Activated naive CD4-positive, alpha-beta T cell treated with anti-CD3 and anti-CD28 coated beads for 36 hours (primary cell): ENCODE measurements at regions not wholly inside any gene's neighbourhood (a gene's known extent, or its start where the extent isn't known, plus 50 kb on each side); places are given as distances from the start of the nearest gene placed in this dataset.

Source experiments
- CTCF ChIA-PET: fragments of 350-600 bp; sonication (Branson Sonifier 250); formaldehyde crosslinking; loops from one replicate; lab custom pipeline; 2021; ENCODE audit warnings: antibody characterized with exemption; lab: Charles Lee
- DNase-seq: peaks from one replicate; pipeline ENCODE4 v3.0.0-alpha.2; 2020
- H3K27ac Mint-ChIP-seq: one replicate; pipeline ENCODE4 v1.8.0; 2021; ENCODE audit warnings: mild to moderate bottlenecking, mixed read lengths
- H3K27me3 Mint-ChIP-seq: one replicate; pipeline ENCODE4 v1.8.0; 2021; ENCODE audit warnings: low read depth, mixed read lengths
- H3K36me3 Mint-ChIP-seq: one replicate; pipeline ENCODE4 v1.8.0; 2021; ENCODE audit warnings: low read depth, mixed read lengths
- H3K4me1 Mint-ChIP-seq: one replicate; pipeline ENCODE4 v1.8.0; 2021; ENCODE audit warnings: low read depth, mixed read lengths
- H3K4me3 Mint-ChIP-seq: one replicate; pipeline ENCODE4 v1.8.0; 2021; ENCODE audit warnings: mild to moderate bottlenecking, moderate library complexity, mixed read lengths
- H3K9me3 Mint-ChIP-seq: one replicate; pipeline ENCODE4 v1.8.0; 2021; ENCODE audit warnings: mixed read lengths
- intact Hi-C: fragments of 100-400 bp; cut with micrococcal nuclease; formaldehyde crosslinking; loops from one replicate; pipeline ENCODE4 v1.15.1; 2023

DNA sequence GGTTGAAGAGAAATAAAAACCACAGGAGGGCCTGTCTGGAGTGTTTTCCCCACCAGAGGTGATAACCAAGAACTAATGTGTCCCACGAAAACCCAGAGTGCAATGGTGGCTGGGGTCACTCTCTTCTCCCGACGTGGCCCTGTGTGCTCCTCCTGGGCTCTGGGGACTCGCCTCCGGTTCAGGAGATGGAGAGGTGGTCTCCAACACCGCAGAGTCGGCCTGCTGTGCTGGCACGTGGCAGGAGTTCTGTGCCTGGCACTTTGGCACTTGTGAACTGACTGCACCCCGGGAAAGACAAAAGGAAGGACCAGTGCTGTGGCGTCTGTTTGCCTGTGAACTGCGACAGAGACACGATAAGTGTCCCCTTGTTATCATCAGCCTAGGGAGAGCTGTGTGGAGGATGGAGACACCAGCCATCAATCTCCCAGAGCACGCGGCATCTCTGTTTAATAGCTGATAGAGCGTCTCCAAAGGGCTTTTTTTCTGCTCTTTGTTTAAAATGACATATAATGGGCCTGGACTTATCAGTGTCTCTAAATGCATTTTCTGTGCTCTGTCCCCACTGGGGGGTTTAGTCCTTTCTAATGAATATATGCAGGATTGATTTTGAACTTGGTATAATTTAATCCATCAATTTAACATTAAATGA lies 98.3 kb downstream of the MRPL36 start:
- H3K9me3 Mint-ChIP-seq, result no peaks in the 10 kb centered on the region
- no peak overlapping the region for H3K4me3 Mint-ChIP-seq
- peaks cover 19% of the 10 kb centered on the region for H3K4me1 Mint-ChIP-seq
- DNase-seq, result no peak
- CTCF ChIA-PET, result no interaction called here
- no peaks in the 10 kb centered on the region for H3K36me3 Mint-ChIP-seq
- intact Hi-C loops, result no loop called here
- no peak overlapping the region for H3K27ac Mint-ChIP-seq
- H3K27me3 Mint-ChIP-seq, result peaks cover 13% of the 10 kb centered on the region

DNA sequence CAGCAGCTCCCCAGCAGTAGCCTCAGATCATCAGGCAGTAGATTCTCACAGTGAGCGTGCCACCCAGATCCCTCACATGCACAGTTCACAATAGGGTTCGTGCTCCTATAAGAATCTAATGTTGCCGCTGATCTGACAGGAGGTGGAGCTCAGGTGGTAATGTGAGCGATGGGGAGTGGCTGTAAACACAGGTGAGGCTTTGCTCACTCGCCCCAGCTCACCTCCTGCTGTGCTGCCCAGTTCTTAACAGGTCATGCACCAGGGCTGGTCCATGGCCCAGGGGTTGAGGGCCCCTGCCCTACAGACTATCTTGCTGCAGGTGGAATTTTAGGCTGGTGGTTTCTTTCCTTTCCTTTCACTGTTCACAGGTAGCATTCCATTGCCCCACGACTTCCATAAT lies 100.2 kb downstream of the MRPL36 start:
- H3K36me3 Mint-ChIP-seq, result no peaks in the 10 kb centered on the region
- no peak for DNase-seq
- no peak overlapping the region for H3K27ac Mint-ChIP-seq
- H3K4me1 Mint-ChIP-seq, result peaks cover 24% of the 10 kb centered on the region
- H3K4me3 Mint-ChIP-seq, result no peak overlapping the region
- CTCF ChIA-PET, result no interaction called here
- intact Hi-C loops, result loop anchor here (2.0 kb wide), 1 partner anchor 93 kb away; no protein-coding TSS in a partner anchor
- peaks cover 13% of the 10 kb centered on the region for H3K27me3 Mint-ChIP-seq
- H3K9me3 Mint-ChIP-seq, result no peaks in the 10 kb centered on the region

DNA sequence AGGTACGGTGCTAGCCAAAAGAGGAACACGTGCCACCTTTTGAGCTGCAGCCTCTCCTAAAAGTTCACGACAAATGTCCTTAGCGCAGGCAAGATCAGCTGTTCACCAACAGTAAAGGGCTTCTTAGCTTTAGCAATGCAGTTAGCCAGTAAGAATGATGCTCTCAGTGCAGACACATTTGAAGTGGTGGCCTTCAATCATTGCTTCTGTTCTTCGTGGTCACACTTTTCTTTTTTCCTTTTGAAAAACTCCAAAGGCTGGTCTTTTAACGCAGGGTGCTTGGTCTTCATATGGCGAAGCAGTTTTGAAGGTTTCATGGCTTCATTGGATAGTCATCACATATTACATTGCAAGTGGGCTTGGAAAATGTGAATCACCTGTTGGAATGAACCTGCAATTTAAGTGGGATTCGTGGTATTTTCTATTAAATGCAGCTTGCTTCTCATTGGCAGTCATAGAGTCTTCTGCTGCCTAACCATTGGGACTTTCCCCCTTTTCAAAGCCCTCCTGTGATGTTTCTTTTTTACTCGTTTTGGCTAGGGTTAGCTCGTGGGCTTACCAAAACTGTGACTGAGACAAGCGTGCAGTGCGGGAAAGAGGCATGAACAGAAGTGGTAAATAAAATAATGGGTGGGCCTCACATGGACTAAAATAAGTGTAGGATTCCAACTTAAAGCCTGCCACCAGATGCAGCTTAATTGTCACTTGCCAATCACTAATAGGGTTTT lies 100.9 kb downstream of the MRPL36 start:
- peak; percentile 60 for DNase-seq
- intact Hi-C loops, result loop anchor here (2.0 kb wide), 1 partner anchor 94 kb away; no protein-coding TSS in a partner anchor
- peak overlapping the region; percentile 23 for H3K27ac Mint-ChIP-seq
- CTCF ChIA-PET, result no interaction called here
- peaks cover 13% of the 10 kb centered on the region for H3K27me3 Mint-ChIP-seq
- H3K9me3 Mint-ChIP-seq, result no peaks in the 10 kb centered on the region
- peaks cover 24% of the 10 kb centered on the region for H3K4me1 Mint-ChIP-seq
- no peak overlapping the region for H3K4me3 Mint-ChIP-seq
- no peaks in the 10 kb centered on the region for H3K36me3 Mint-ChIP-seq

DNA sequence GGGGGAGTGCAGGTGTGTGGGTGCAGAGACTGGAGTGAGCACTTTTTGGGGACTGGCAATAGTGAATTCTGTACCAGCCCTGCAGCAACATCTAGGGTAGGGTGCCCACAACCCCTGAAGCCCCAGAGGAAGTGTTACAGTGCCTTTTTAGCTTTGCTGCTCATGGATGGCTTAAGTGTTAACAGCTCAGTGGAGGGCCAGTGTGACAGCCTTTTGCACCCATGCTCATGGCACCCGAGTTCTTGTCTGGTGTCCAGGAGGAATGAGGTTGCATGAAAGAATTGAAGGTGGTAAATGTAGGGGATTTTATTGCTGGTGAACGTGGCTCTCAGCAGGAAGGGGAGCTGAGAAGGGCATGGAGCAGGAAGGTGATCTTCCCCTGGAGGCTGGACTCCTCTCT lies 107.3 kb downstream of the MRPL36 start:
- CTCF ChIA-PET, result interaction anchor here (0.8 kb wide), 1 partner anchor 336 kb away, joined by 3 read pairs; no protein-coding TSS in a partner anchor
- Mint-ChIP-seq H3K27me3 (peaks cover 5% of the 10 kb centered on the region), H3K4me1 (peaks cover 5% of the 10 kb centered on the region), H3K36me3 (no peaks in the 10 kb centered on the region), H3K9me3 (no peaks in the 10 kb centered on the region), H3K4me3 (no peak overlapping the region), H3K27ac (no peak overlapping the region)
- DNase-seq, result no peak
- intact Hi-C loops, result no loop called here

DNA sequence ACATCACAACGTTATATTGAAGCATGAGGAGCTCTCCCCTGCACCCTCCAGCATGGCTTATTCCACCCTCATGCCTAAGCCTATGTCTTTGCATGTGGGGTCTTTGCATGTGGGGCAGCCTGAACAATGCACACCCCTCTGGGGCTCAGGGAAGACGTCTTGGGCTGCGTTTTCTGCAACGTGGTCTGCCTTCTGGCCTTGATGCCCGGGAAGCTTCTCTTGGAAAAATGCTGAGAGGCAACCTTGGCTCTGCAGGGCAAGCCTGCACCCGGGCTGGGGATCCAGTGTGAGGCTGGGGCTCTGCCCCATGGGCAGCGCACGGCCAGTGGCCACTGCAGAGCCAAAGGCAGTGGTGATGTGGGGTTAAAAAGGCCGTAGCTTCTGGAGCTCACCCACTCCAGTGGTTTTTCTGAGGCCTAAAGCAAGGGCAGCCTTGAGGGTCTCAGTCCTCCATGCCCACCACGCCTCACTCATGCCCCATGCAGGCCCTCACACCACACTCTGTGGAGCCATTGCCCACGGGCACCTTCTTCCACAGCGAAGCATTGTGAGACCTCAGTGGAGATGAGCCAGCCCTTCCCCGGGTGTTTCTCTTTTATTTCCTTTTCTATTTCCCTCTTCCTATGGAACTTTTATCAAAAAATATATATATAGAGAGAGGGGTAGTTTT lies 112.2 kb downstream of the MRPL36 start:
- intact Hi-C loops, result no loop called here
- no peaks in the 10 kb centered on the region for H3K36me3 Mint-ChIP-seq
- H3K4me3 Mint-ChIP-seq, result no peak overlapping the region
- H3K9me3 Mint-ChIP-seq, result no peaks in the 10 kb centered on the region
- peaks cover 2% of the 10 kb centered on the region for H3K27me3 Mint-ChIP-seq
- CTCF ChIA-PET, result no interaction called here
- no peak for DNase-seq
- no peaks in the 10 kb centered on the region for H3K4me1 Mint-ChIP-seq
- H3K27ac Mint-ChIP-seq, result no peak overlapping the region

DNA sequence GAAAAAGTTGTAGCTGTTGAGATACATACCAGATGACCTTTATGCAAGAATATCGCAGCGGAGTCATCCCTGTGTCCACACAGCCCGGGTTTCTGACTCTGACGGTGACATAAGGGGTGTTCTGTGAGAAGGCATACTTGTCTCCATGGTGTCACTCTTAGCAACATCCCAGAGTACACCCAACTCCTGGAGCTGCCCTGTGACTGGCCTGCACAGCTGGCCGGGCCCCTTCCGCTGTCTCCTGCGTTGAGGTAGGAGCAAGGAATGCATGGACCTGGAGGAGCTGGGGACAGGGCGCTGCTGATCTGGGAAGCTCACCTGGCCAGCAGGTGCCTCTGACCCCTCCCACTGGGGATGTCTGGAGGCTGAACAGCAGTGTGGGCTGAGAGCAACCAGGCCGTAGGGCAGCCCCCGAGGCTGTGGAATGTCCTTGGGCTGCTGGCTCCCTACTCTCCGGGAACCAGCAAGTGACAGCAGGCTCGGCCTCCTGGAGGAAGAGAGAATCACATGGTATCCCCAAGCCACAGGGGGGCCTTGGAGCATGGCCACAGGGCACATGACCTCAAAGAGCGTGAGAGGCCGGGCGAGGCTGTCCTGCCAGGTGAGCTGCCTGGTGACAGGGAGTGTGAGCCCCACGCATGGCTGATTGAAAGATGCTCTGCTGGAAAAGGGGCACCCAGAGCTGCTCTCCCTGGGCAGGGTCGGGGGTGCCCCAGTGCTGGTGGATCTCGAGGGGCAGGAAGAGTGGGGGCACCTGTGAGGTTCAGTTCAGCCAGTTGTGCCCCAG lies 113.4 kb downstream of the MRPL36 start:
- intact Hi-C loops, result no loop called here
- CTCF ChIA-PET, result no interaction called here
- no peaks in the 10 kb centered on the region for H3K9me3 Mint-ChIP-seq
- DNase-seq, result no peak
- H3K27me3 Mint-ChIP-seq, result no peaks in the 10 kb centered on the region
- H3K36me3 Mint-ChIP-seq, result no peaks in the 10 kb centered on the region
- no peak overlapping the region for H3K27ac Mint-ChIP-seq
- H3K4me1 Mint-ChIP-seq, result no peaks in the 10 kb centered on the region
- H3K4me3 Mint-ChIP-seq, result no peak overlapping the region

DNA sequence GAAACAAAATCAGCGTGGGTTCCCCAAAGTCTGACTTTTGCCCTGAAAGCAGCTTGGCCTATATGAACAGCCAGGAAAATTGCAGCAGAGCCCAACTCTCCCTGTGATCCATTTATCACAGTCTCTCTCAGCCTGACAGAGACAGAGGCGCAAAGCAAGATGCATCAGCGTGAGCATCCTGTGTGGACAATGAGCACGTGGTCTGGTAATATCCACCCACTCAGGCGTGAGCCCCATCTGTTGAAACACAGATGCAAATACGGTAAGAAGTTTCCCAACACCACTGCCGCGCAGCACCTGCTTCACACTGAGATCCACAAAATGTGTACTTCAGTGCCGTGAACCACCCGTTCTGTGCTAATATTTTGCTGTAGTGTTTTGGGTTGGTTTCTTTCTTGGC lies 114.6 kb downstream of the MRPL36 start:
- Mint-ChIP-seq H3K4me1 (no peaks in the 10 kb centered on the region), H3K36me3 (peaks cover 1% of the 10 kb centered on the region), H3K9me3 (no peaks in the 10 kb centered on the region), H3K27ac (no peak overlapping the region), H3K27me3 (peaks cover 4% of the 10 kb centered on the region), H3K4me3 (no peak overlapping the region)
- no peak for DNase-seq
- intact Hi-C loops, result no loop called here
- CTCF ChIA-PET, result no interaction called here

DNA sequence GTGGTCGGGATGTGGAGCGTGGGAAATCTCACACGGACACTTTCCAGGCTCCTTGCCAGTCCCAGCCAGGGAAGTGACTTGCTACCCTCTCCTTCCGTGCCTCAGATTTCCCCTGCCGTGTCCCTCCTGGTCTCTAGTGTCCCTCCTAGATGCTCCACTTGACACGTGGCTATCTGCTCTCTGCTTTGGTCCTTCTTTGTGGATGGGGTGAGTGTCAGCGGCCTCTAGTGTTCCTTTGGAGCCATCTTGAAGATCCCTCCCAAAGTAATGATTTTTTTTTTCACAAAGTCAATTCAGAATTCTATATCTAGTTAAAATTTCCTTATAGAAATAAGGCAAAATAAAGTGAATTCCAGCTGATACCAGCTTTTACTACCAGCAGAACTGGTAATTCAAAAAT lies 117.7 kb downstream of the MRPL36 start:
- no peak for DNase-seq
- CTCF ChIA-PET, result no interaction called here

DNA sequence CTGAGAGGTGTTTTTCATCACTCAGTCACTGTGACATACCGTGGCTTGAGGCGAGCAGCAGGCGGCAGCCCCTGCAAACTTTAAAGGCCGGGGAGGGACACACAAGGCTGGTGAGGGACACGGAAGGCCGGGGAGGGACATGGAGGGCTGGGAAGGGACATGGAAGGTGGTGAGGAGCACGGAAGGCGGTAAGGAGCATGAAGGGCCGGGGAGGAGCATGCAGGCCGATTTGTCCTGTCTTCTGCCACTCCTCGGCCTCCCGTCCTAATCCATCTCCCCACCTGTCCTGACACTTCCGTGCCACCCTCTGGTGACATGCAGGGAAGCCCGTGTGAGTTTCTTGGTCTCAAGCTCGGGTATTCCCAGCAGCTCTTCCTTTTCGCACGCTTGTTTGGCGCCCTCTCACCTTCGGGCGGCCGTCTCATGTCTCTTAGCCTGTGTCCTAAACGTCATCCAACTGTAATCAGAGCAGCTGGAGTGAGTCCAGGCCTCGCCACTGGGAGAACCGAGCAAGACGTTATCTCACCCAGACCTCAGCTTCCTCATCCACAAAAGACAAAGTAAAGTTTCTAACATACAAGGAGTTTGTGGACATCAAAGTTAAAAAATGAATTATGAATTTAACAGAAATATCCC lies 126.5 kb downstream of the MRPL36 start:
- no peak overlapping the region for H3K27ac Mint-ChIP-seq
- no peak overlapping the region for H3K4me3 Mint-ChIP-seq
- intact Hi-C loops, result no loop called here
- H3K27me3 Mint-ChIP-seq, result peaks cover 37% of the 10 kb centered on the region
- peaks cover 2% of the 10 kb centered on the region for H3K9me3 Mint-ChIP-seq
- CTCF ChIA-PET, result no interaction called here
- H3K4me1 Mint-ChIP-seq, result peaks cover 4% of the 10 kb centered on the region
- H3K36me3 Mint-ChIP-seq, result peaks cover under 1% of the 10 kb centered on the region
- DNase-seq, result no peak

More for the DNA sequence above, 117.7 kb downstream of the MRPL36 start:
- peaks cover 15% of the 10 kb centered on the region for H3K27me3 Mint-ChIP-seq
- H3K27ac Mint-ChIP-seq, result no peak overlapping the region
- no peak overlapping the region for H3K4me3 Mint-ChIP-seq
- H3K36me3 Mint-ChIP-seq, result peaks cover 3% of the 10 kb centered on the region
- peaks cover 10% of the 10 kb centered on the region for H3K9me3 Mint-ChIP-seq
- intact Hi-C loops, result no loop called here
- no peaks in the 10 kb centered on the region for H3K4me1 Mint-ChIP-seq

DNA sequence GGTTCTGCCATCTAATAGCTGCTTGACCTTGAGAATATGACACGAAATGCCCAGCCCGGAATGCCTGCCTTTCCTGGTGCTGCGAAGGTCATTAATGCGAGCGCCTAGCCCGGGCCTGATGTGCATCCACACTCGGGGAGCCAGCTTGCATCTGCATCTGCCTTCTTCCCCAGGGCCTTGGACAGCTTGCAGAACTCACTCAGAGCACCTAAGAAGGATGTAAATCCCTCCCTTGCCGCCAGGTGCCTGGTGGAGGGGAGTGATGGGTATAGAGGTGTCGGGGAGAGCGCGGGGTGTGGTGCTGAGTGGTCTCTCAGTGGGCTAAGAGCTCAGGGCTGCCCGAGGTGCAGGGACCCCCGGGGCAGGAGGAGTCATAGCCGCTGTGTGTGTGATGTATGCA lies 127.2 kb downstream of the MRPL36 start:
- H3K27me3 Mint-ChIP-seq, result peaks cover 33% of the 10 kb centered on the region
- H3K27ac Mint-ChIP-seq, result no peak overlapping the region
- peaks cover 6% of the 10 kb centered on the region for H3K4me1 Mint-ChIP-seq
- no peak for DNase-seq
- H3K9me3 Mint-ChIP-seq, result no peaks in the 10 kb centered on the region
- no peak overlapping the region for H3K4me3 Mint-ChIP-seq
- H3K36me3 Mint-ChIP-seq, result no peaks in the 10 kb centered on the region
- CTCF ChIA-PET, result interaction anchor here (0.9 to 1.7 kb wide), 2 partner anchors 27 to 346 kb away, joined by 3 to 6 read pairs; no protein-coding TSS in a partner anchor
- intact Hi-C loops, result no loop called here

DNA sequence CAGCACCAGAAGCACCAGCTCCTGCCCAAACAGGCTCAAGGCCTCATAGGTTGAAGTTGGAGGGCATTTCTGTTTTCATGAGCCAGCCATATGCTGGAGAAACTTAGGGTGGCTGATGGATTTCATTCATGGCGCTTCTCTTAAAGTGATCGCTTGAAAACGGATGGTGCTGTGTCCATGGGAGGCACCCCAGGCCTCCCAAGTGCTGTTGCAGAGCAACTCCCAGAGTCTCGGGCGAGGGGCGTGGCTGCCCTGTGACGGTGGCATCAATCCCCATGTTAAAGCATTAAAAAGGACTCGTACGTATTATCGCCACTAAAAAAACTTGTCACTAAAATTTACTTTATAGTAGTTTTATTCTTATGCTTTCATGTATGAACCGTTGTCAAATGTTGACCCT lies 128.3 kb downstream of the MRPL36 start:
- CTCF ChIA-PET, result interaction anchor here (0.8 to 1.7 kb wide), 2 partner anchors 16 to 26 kb away, joined by 3 to 6 read pairs; no protein-coding TSS in a partner anchor
- H3K4me3 Mint-ChIP-seq, result no peak overlapping the region

More for the DNA sequence above, 128.3 kb downstream of the MRPL36 start:
- intact Hi-C loops, result no loop called here
- Mint-ChIP-seq H3K9me3 (no peaks in the 10 kb centered on the region), H3K4me1 (peaks cover 11% of the 10 kb centered on the region), H3K36me3 (no peaks in the 10 kb centered on the region), H3K27me3 (peaks cover 38% of the 10 kb centered on the region), H3K27ac (no peak overlapping the region)
- DNase-seq, result no peak
